Brain microvascular endothelial cell (primary cell): ENCODE measurements at regions not wholly inside any gene's neighbourhood (a gene's known extent, or its start where the extent isn't known, plus 50 kb on each side); places are given as distances from the start of the nearest gene placed in this dataset.

Experiments
- DNase-seq: peaks from one replicate; pipeline ENCODE4 v3.0.0-alpha.2; 2020
- H3K27ac ChIP-seq: fragments of 250-450 bp; sonication (Bioruptor Pico); 2 replicates; pipeline ENCODE4 v1.5.1; 2020; ENCODE audit warnings: mild to moderate bottlenecking, moderate library complexity
- H3K27me3 ChIP-seq: fragments of 250-450 bp; sonication (Bioruptor Pico); replicated peaks from 2 replicates; pipeline ENCODE4 v1.5.1; 2020; ENCODE audit warnings: mild to moderate bottlenecking
- H3K36me3 ChIP-seq: fragments of 250-450 bp; sonication (Bioruptor Pico); replicated peaks from 2 replicates; pipeline ENCODE4 v1.5.1; 2020; ENCODE audit warnings: mild to moderate bottlenecking
- H3K4me3 ChIP-seq: 2 replicates; pipeline ENCODE4 v1.5.1; 2011; ENCODE audit warnings: low read depth, mild to moderate bottlenecking, control low read depth, low read length, moderate library complexity
- in situ Hi-C: cut with HindIII; loops from 2 replicates; pipeline ENCODE4 v1.10.0; 2017; ENCODE audit warnings: low sequenced_read_pairs, low pct_ligation_motif_present
- TF ChIP-seq, protein P1 (sequence below): IDR thresholded peaks from 2 replicates; pipeline ENCODE4 v1.5.1; 2011; ENCODE audit warnings: low read depth, mild to moderate bottlenecking, moderate library complexity, low read length, control low read depth, inconsistent platforms; ENCODE audit errors: missing control alignments

DNA sequence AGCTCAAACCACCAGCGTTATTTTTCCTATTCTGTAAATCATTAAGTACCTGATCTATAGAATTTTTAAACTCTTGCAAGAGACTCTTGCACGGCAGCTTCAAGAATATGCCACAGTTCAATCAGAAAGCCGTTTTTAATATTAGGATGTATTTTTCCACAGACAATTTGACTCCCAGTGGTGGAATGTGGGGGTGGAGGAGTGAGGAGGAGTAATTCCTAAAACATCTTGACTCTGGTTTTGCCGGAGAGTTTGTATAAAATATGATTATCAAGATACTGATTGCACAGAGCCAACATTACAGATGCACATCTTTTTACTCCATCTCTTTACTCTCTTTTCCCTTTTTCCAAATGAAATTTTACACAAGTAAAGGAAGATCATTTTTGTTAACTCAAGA lies 288.3 kb downstream of the ENC1 start:
- in situ Hi-C loops, result no loop called here
- TF ChIP-seq, protein P1, sequence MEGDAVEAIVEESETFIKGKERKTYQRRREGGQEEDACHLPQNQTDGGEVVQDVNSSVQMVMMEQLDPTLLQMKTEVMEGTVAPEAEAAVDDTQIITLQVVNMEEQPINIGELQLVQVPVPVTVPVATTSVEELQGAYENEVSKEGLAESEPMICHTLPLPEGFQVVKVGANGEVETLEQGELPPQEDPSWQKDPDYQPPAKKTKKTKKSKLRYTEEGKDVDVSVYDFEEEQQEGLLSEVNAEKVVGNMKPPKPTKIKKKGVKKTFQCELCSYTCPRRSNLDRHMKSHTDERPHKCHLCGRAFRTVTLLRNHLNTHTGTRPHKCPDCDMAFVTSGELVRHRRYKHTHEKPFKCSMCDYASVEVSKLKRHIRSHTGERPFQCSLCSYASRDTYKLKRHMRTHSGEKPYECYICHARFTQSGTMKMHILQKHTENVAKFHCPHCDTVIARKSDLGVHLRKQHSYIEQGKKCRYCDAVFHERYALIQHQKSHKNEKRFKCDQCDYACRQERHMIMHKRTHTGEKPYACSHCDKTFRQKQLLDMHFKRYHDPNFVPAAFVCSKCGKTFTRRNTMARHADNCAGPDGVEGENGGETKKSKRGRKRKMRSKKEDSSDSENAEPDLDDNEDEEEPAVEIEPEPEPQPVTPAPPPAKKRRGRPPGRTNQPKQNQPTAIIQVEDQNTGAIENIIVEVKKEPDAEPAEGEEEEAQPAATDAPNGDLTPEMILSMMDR, result no peak

DNA sequence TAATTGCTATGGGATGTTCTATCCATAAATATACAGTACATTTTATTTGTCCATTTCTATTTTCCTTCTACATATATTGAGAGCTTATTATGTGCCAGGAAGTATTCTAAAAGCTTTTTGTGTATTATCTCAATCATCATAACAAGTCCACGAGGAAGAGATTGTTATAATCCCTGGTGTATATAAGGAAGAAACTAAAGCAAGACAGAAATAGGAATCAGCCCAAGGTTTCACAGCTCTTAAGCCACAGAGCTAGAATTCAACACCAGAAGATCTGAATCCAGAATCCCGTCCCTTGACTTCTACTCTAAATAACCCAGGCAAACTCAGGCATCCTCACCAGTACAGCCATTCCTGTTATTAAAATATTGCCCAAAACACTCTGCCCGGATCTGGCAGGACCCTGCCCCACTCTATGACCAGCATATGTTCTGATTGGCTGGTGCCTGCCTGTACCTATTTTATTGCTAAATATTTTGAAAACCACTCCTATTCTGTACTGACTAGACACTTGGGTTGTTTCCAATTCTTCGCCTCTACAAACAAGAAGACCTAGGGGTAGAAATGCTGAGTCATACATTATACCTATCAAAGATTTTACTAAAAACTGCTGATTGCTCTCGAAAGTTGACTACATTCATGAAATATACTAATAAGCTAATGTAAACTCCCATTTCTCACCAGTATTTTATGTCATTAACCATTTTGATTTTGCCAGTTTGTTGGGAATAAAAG lies 297.4 kb downstream of the ENC1 start:
- no peak overlapping the region for H3K4me3 ChIP-seq
- no peaks in the 10 kb centered on the region for H3K27me3 ChIP-seq
- TF ChIP-seq, protein P1, result no peak
- no peak overlapping the region for H3K27ac ChIP-seq
- in situ Hi-C loops, result no loop called here
- DNase-seq, result no peak
- H3K36me3 ChIP-seq, result no peaks in the 10 kb centered on the region

More for the DNA sequence above, 288.3 kb downstream of the ENC1 start:
- H3K36me3 ChIP-seq, result no peaks in the 10 kb centered on the region
- DNase-seq, result no peak
- H3K27me3 ChIP-seq, result no peaks in the 10 kb centered on the region
- H3K27ac ChIP-seq, result no peak overlapping the region
- no peak overlapping the region for H3K4me3 ChIP-seq

DNA sequence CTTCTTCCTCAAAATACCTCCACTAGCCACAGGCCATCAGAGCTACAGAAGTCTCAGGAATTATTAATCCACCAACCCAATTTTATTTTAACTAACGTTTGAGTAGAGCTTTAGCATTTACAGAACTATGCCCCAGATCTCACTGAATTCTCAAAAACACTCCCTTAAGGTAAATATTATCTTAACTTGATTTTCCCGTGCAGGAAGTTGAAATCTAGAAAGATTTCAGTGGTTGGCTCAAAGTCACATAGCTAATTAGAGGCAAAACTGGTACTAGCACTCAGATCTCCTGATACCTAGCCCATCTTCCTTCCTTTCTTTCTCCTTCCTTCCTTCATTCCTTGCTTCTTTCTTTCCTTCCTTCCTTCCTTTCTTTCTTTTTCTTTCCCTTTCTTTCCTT lies 298.3 kb downstream of the ENC1 start:
- in situ Hi-C loops, result no loop called here
- Histone ChIP-seq H3K27ac (no peak overlapping the region), H3K27me3 (no peaks in the 10 kb centered on the region), H3K36me3 (no peaks in the 10 kb centered on the region), H3K4me3 (no peak overlapping the region)
- DNase-seq, result no peak
- TF ChIP-seq, protein P1, result no peak

DNA sequence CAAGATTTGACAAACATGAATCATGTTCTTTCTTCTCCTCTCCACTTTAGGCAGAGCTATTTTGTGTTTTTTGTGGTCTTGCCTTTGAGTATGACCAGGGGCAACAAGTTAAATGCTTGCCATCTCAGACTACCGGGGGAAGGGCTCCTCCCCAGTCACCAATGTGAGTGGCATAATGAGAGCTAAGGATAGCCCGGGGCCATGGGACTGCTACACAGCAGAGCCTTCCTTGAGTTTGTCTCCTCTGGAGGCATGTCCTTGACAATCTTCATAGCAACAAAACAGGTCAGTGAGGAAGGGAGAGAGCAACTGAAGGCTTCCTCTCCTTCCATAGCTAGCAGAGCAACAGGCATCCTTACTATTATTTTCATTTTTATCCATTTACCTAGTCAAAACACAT lies 299.3 kb downstream of the ENC1 start:
- Histone ChIP-seq H3K36me3 (no peaks in the 10 kb centered on the region), H3K27me3 (no peaks in the 10 kb centered on the region), H3K27ac (no peak overlapping the region), H3K4me3 (no peak overlapping the region)
- TF ChIP-seq, protein P1, result no peak
- in situ Hi-C loops, result no loop called here
- DNase-seq, result no peak

DNA sequence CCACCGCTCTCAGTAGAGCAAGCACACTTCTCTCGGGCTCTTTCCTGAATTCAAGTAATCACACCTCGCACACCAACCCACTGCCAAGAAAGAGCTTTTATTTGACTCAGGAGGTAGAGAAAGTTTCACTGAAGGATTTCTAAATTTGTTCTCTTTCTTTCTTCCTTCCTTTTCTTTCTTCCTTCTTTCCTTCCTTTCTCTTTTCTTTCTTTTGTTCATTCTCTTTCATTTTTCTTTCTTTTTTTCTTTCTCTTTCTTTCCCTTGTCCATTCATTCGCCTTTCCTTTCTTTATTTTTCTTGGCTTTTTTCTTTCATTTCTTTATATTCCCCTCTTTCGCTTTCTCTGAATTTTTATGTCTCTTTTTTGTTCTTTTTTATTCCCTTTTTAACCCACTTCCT lies 300.1 kb downstream of the ENC1 start:
- in situ Hi-C loops, result no loop called here
- no peak overlapping the region for H3K27ac ChIP-seq
- H3K4me3 ChIP-seq, result no peak overlapping the region
- no peaks in the 10 kb centered on the region for H3K27me3 ChIP-seq
- TF ChIP-seq, protein P1, result no peak
- no peak for DNase-seq
- H3K36me3 ChIP-seq, result no peaks in the 10 kb centered on the region

DNA sequence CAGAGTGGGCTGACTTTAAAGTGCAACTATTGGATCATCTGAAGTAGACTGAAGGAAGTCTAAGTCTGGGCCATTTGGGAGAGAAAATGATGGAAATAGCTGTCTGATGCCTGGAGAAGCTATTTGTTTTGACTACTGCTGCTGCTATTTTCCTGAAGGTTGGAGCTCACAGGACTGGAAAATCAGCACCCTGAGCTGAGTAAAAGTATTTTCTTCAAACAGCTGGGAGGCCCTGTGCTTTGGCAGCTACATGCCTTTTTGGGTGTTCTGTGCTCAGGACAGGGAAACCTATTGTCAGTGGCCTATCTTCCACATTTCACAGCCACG lies 302.6 kb downstream of the ENC1 start:
- H3K27me3 ChIP-seq, result no peaks in the 10 kb centered on the region
- no peak overlapping the region for H3K27ac ChIP-seq
- H3K4me3 ChIP-seq, result no peak overlapping the region
- TF ChIP-seq, protein P1, result no peak
- DNase-seq, result no peak
- in situ Hi-C loops, result no loop called here
- no peaks in the 10 kb centered on the region for H3K36me3 ChIP-seq
